NCI-H524 (cell line): ENCODE measurements at regions not wholly inside any gene's neighbourhood (a gene's known extent, or its start where the extent isn't known, plus 50 kb on each side); places are given as distances from the start of the nearest gene placed in this dataset.
"Not testable (repeated sequence)": the region's sequence is repeated elsewhere in the genome, so short reads cannot be mapped to it uniquely, and the experiment has no call there.

Experiments used
- DNase-seq, 2 experiments: peaks; one replicate each; lab custom pipeline; 2025; lab: John Stamatoyannopoulos, UW

DNA sequence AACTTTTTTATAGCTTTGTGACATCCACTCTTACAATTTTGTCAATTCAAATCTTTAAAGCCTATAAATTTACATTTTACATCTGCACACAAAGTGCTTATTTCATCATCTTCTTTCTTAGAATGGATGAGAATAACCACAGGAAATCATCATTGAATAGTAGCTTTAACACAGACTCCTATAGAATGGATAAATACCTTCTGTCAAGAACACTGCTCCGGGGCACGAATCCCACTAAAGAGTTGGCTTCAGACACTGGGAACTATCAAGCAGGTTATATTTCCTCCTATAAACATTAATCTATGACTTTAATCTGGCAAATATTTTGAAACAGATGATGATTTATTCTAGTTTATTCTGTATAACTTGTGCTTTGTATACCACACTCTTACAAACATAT, 269.7 kb upstream of the TPK1 start:
- no peak for DNase-seq

DNA sequence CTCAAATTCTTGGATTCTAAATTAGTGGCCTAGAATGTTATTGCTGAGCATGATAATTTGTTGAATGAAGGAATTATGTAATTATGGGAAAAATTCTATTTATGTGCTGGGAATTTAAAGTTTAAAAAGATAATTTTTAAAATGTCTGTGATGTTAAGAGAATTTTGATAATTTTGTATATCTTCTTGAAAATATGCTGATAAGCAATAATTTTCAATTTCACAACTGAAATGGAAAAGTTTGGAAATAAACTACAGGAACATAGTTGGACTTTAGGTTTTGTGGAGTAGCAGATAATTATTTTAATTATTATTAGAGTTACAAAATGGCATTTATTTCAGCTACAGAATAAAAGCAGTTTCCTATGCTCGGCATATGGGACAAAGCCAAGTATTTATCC, 268.5 kb upstream of the TPK1 start:
- DNase-seq = no peak

DNA sequence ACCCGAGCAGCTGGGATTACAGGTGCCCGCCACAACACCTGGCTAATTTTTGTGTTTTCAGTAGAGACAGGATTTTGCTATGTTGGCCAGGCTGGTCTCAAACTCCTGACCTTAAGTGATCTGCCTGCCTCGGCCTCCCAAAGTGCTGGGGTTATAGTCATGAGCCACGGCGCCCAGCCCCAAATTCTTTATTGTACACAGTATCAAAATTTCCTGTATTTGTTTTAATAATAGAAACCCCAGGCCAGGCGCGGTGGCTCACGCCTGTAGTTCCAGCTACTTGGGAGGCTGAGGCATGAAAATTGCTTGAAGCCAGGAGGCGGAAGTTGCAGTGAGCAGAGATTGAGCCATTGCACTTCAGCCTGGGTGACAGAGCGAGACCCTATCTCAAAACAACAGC, 266.3 kb upstream of the TPK1 start:
- not testable (repeated sequence) for DNase-seq

DNA sequence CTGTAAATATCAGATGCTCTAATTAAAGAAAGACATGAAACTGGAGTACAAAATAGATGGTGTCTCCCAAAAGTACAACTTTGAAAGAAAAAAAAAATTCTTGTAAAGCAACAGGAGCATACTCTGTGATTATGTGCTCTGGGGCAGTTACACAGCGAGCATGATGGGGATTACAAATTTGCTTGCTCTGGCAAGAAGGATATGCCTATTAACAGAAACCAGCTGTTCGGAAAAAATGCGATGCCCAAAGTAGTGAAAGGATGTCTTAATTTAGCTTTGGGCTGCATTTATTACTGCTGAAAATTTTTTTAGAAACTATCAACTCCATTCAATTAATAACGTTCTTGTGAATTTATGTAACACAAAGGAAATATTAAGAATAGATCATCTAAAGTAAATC, 256.9 kb upstream of the TPK1 start:
- no peak for DNase-seq

DNA sequence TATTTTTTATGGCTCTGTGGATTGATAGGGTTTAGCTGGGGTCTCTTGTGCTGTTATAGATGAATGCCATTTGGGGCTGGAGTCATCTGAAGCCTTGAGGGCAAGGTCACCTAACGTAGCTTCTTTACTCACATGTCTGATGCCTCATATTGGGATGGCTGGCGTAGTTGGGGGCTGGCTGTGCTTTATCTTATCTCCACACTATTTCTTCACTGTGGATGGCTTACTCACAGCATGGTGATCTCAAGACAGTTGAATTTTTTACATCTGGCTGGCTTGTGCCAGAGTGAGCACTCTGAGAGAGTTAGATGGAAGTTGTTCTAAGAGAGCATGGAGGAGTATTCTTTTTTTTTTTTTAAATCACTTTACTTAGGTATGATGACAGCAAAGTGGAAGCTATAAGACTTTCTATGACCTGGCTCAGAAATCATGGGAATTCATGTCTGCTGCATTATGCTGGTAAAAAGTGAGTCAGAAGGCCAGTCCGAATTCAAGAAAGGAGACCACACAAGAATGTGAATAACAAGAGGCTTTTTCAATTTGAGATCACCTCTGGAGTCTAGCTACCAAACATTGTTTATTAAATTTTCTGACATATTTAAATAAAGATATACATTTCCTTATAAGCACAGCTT, 252.4 kb upstream of the TPK1 start:
- DNase-seq = no peak

DNA sequence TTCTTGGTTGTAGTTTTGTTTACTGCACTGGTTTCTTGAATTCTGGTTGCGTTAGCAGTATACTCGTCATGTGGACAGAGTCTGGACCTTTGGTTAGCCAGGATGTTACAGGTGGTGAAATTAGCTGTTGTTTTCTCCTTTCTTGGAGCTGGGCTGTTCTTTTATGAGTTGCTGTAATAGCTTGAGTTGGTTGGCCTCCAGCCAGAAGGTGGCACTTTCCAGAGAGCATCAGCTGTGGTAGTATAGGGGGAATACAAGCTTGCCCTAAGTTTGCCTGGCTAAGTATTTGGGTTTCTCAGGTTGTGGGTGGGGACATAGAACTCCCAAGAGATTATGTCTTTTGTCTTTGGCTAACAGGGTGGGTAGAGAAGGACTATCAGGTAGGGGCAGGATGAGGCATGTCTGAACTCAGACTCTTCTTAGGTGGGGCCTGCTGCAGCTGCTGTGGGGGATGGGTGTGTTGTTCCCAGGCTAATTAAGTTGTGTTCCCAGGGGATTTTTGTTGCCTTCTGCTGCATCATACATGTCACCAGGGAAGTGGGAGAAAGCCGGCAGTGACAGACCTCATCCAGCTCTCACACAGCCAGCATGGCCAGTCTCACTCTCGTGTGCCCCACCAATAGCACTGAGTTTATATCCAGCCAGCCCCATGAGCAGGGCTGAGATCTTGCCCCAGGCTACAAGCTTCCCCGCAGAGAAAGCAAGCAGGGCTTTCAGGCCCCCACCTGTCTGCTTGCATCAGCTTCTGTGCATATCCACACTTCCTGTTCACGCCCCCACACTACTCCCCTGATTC, 246.7 kb upstream of the TPK1 start:
- peak; percentile 75 to 87 for DNase-seq

DNA sequence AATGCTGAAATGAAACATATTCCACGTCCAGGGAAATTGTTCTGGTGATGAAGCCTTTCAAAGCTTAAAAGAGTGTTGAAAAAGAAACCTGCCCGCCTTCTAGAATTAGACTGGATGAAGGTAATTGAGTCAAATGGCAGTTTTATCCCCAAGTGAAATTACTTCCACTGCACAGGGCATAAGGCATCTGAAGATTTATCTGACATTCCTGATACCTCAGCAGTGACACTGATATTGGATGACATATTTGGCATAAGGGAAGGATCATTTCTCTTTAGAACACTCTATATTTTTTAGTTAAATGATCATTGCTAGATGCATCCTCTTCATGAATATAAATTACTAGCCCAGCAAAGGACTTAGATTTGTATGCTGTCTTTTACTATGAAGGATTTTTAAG, 229.6 kb upstream of the TPK1 start:
- no peak for DNase-seq

DNA sequence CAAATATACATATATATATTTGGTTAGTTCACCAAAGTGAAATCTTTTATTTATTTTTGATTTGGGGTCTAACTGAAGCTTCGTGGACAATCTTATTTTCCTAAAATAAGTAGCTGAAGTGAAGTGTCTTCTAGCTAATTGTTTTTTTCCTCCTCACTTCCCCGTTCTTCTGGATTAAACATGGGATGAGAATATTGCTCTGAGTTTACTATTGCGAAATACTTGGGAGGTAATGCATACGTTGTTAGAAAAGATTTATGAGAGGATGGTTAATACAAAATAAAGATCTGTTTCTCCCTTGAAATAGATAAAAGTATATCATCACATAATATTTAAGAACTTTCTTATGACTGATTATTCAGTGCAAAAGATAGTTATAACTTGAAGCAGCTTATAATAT, 228.3 kb upstream of the TPK1 start:
- DNase-seq = no peak

DNA sequence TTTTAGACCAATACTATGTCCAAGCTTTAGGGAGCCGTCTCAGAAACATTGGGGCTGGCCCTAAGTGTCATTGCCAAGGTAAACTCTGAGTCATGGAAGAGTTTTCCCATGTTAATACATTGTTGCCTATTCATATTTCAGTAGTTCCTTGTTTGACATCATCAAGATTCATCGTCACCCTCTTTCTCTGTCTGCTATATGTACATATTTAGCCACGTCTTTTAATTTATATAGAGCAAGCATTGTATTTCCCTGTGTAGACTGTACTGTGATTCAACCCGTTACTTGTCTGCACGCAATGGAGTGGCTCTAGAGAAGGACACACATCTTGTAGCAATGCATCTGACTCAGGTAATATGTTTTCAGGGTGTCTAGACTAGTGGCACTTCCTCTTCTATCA, 217.9 kb upstream of the TPK1 start:
- no peak for DNase-seq

DNA sequence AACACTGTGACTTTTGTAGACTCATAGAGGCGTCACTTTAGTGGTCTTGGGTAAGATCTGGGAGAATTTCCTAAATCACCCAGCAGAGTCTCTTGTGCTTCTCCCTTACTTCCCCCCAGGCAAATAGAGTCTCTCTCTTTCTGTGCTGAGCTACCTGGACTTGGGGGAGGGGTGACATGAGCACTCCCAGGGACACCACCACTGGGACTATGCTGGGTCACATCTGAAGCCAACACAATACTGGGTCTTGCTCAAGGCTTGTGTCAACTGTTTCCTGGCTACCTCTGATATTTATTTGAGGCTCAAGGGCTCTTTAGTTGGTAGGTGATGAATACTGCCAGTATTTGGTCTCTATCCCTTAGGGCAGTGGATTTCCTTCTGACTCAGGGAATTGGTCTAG, 214.6 kb upstream of the TPK1 start:
- no peak for DNase-seq

DNA sequence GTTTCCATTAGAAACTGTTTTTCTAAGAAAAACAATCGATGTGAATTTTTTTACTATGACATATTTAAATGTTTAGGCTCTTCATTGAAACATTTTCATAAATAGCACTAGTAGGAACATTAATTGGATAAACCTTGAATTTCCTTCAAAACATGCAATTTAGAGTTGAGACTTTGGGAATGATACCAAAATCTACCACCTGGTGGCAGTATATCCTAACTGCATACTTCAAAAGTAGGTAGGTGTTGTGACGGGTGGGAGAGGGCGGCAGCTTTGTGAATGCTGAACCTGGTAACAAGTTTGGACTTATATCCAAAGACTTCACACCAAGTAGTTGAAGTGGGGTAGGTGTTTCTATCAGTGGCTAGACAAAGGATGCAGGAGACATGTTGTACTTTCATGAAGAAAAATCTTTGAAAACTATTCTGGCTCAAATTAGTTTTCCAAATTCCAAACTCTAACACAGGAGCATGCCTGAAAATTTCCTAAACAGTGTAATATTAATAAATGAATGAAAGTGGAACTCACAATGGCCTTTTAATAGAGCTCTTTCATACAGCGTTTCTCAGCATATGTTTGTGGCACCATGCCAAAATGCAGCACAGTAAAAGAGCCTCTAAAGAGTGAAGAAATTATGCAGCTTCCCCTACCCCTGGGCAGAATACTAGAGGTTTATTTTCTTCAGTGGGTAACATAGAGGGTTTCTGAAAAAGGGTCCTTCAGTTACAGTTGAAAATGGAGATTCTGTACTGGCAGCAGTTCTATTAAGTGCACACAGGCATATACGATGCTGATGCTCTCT, 201.0 kb upstream of the TPK1 start:
- DNase-seq = peak; percentile 18 to 68

DNA sequence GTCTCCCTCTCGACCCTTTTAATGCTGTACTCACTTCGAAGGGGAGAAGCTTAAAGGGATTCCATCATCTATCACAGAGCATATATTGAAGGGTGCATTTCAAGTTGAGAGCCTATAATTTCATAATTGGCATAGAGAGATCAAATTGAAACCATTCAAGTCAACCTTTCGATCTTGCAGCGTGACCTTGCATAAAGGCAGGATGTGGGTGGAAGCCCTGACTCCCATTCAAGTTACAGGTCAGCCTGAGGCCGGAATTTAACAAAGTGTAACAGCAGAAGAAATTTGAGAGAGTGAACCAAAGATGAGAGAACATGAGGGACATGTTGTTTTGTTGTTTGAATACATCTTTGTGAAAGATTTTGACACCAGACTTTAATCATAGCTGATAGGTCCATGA, 195.3 kb upstream of the TPK1 start:
- DNase-seq = no peak

DNA sequence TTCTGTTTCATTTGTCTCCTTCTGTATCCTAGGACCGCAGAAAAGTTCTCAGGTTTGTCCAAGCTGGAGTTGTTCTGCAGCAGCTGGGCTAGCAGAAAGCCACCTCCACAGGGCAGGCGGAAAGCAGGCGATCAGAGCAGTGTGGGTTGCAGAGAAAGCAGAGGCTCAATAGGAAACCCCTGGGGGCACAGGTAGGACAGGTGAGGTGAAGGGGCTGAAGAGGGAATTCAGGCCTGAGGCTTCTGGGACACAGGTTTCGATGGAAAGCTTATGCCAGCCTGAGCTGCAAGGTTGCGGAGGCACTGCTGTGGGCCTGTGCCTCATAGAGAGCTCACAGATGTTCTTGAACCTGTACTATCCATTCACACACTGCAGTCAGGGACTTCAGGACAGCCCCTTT, 194.9 kb upstream of the TPK1 start:
- DNase-seq = no peak

DNA sequence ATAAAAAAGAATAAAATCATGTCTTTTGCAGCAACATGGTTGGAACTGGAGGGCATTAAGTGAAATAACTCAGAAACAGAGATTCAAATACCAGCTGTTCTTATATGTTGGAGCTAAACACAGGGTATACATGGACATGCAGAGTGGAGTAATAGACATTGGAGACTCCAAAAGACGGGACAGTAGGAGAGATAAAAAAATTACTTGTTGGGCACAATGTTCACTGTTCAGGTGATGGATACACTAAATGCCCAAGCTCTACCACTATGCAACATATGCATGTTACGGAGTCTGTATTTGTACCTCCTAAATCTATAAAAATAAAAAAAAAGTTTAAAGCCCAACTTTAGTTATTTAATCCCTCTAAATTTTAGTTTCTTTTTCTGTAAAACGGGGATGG, 184.6 kb upstream of the TPK1 start:
- no peak for DNase-seq

DNA sequence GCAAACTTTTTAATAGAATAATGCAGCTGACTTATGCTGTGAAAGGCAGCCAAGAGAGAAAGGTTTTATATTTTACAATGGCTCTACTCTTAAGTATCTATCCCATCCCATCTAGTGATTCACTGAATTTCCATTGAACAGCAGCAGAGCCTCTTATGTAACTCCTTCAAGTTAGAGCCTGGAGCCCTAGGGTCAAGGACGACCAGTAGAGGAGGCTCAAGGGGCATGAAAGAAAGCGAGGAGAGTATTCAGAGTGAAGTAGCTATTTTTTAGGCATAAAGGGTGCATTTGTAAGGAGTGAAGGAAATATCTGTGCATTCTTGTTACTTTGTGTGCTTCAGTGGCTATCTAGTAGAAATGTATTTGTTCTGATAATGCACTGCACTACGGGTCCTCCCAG, 180.2 kb upstream of the TPK1 start:
- DNase-seq = peak in 1 of 2 experiments; percentile 2

DNA sequence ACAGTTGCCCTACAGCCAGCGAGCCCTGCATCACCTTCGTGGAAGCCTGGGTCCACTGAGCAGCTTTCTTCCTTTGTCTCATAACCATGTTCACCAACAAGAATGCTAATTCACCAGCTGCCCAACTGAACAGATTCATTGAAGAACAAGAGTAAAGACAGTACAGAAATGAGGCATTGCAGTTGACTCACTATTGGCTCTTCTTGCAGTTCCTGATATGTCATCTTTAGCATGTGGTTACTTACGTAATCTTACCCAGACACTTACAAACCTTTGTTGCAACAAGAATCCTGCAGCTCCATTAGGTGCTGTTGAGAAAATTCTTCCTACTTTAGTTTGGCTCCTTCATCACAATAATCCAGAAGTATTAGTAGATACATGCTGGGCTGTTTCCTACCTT, 174.0 kb upstream of the TPK1 start:
- DNase-seq = no peak

DNA sequence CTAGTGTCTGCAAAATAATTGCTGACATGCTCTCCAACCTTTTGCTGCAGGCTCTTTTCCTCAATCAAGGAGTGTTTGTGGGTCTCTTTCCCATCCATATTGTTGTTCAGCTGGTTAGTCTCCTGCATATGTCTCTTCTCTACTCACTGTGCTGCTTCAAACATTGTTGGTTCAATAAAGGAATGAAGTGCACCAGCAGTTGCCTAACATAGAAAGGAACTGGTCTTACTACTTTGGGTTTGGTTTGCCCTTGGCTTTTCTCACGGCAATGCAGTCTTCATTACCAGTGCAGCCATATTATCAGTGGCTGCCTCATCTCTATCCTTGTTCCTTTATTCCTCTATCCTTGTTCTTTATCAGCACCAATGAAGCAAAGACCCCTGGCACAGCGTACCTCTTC, 169.7 kb upstream of the TPK1 start:
- DNase-seq = no peak

DNA sequence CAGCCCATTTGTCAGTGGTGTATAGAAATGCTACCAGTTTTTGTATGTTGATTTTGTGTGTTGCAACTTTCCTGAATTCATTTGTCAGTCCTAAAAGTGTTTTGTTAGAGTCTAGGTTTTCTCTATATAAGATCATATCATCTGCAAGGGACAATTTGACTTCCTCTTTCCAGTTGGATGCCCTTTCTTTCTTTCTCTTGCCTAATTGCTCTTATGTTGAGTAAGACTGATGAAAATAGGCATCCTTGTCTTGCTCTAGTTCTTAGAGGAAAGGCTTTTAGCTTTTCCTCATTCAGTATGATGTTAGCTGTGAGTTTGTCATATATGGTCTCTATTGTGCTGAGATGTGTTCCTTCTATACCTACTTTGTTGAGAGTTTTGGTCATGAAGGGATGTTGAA, 161.7 kb upstream of the TPK1 start:
- DNase-seq = no peak

DNA sequence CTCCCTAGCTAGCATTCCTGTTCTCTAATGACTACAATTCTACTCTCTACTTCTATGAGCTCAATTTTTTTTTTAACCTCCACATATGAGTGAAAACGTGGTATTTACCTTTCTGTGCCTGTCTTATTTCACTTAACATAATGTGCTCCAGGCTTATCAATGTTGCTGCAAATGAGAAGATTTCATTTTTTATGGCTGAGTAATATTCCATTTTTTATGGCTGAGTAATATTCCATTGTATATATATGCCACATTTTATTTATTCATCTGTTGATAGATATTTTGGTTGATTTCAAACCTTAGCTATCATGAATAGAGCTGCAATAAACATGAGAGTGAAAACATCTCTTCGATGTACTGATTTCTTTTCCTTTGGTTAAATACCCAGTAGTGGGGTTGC, 159.6 kb upstream of the TPK1 start:
- DNase-seq = no peak

DNA sequence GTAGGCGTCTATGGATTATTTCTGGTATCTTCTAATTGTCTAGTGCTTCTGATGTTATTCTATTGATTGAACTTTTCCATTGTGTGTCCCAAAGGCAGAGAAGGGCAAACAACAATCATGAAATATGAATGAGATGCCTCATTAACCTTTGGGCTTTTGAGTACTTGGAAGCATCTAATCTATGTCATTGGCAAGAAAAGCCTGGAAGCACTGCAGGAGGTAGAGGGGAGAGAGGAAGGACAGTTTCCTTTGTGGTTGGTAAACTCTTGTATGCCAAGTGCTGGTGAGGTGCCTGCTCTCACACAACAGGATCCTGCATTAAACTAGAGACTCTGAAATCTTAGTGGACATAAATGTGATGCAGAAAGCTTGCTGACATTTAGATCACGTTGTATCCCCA, 155.2 kb upstream of the TPK1 start:
- DNase-seq = no peak

DNA sequence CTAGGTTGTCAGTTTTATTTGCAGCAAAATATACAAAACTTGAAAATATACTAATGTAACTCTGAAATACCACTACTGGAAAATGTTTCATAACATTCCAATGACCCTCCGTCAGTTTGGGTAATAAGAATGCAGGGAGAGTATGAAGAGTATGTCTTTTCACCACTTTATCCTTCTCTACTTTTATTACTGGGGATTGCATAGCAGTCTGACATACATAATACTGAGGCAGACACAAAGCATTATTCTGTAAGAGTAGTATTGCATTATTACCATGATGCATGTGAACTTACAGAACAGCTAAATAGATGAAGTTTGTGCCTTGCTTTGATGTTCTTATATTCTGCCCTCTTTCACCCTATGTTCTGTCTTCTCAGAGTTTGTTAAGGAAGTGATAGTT, 151.8 kb upstream of the TPK1 start:
- no peak for DNase-seq

DNA sequence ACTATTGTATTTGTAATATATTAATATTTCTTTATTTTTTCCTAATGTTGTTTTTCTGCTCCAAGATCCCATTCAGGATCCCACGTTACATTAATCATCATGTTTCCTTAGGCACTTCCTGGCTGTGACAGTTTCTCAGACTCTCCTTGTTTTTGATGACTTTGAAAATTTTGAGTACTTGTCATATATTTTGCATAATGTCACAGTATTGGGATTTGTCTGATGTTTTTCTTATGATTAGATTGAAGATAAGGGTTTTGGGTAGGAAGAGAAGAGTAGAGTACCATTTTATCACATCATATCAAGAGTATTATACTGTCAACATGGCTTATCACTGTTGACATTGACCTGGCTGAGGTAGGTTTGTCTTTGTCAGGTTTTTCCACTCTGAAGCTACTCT, 146.3 kb upstream of the TPK1 start:
- DNase-seq = no peak

DNA sequence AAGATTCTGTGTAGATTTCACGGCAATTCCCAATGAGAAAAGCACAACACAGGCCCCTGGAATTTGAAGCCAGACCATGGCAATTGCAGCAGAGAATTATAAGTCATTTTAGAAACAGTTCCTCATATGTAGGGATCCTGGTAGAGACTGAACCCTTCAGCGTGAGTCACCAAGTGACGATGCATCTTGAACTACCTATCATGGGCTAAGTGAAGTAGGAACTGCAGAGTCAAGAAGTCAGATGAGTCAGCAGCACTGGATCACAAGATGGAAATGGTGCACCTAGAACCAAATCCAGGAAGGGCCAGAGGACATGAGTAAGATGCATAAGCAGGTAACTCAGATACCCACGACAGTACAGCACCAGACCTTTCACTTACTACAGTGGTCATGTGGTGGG, 140.0 kb upstream of the TPK1 start:
- DNase-seq = no peak
